ENCODE measurements at regions not wholly inside any gene's neighbourhood (a gene's known extent, or its start where the extent isn't known, plus 50 kb on each side); places are given as distances from the start of the nearest gene placed in this dataset.

DNA sequence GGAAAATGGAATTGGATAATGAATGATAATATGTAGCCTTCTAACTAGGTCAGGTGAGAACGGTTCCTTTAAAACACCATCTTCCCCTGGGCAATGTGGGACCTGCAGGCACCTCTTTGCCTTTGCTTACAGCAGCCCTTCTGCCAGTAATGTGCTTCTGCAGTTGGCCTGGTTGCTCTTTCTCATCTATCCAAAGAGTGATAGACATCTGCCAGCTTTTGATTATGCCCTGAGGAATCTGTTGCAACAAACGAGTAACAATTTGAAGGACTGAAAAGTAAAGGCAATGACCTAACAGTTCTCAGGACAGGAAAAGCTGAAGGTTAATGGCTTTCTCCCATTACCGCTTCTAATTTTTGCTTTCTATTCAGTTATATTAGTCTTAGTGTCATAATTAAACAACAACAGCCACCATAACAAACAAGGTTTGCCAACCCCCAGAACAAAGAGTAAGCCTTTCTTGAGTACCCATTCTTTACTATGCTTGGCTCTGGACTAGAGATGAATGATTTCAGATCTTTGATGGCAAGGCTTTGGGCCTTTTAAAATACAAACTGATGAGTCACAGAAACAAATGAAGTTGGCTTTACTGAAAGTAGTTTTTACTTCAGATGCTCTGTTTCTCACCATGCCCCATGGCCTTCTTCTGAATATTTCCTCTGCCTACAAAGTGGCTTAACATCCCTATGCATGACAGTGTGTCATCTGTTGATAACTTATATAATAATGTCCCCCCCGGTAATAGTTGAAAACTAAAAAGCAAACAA is 76.1 kb upstream of the KRR1 start:
- TF ChIP-seq POLR2A (IDR thresholded peaks at IDR 0.05) (no peak), POLR2AphosphoS5 (IDR thresholded peaks at IDR 0.05) (no peak)
- TF ChIP-seq, protein P1, sequence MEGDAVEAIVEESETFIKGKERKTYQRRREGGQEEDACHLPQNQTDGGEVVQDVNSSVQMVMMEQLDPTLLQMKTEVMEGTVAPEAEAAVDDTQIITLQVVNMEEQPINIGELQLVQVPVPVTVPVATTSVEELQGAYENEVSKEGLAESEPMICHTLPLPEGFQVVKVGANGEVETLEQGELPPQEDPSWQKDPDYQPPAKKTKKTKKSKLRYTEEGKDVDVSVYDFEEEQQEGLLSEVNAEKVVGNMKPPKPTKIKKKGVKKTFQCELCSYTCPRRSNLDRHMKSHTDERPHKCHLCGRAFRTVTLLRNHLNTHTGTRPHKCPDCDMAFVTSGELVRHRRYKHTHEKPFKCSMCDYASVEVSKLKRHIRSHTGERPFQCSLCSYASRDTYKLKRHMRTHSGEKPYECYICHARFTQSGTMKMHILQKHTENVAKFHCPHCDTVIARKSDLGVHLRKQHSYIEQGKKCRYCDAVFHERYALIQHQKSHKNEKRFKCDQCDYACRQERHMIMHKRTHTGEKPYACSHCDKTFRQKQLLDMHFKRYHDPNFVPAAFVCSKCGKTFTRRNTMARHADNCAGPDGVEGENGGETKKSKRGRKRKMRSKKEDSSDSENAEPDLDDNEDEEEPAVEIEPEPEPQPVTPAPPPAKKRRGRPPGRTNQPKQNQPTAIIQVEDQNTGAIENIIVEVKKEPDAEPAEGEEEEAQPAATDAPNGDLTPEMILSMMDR (IDR thresholded peaks at IDR 0.05 in 8 of 11, conservative IDR thresholded peaks at IDR 0.05 in 3 of 11): no peak

Measured in spleen (tissue), 7 donors.